ENCODE measurements at regions not wholly inside any gene's neighbourhood (a gene's known extent, or its start where the extent isn't known, plus 50 kb on each side); places are given as distances from the start of the nearest gene placed in this dataset.

- Mint-ChIP-seq H3K27ac (no peak overlapping the region), H3K9me3 (no peaks in the 10 kb centered on the region), H3K27me3 (no peaks in the 10 kb centered on the region), H3K4me3 (no peak overlapping the region), H3K4me1 (no peaks in the 10 kb centered on the region), H3K36me3 (no peaks in the 10 kb centered on the region)
- ATAC-seq (replicated peaks) (no peak), DNase-seq (no peak)
These were observed 242.6 kb downstream of the TTC32 start for GRCh38 chr2:19659024-19659792.

- ATAC-seq (replicated peaks) (no peak), DNase-seq (no peak)
- Mint-ChIP-seq H3K27ac (no peak overlapping the region), H3K4me3 (no peak overlapping the region), H3K27me3 (peaks cover 0 to 3% of the 10 kb centered on the region in 2 donors), H3K9me3 (no peaks in the 10 kb centered on the region), H3K4me1 (no peaks in the 10 kb centered on the region), H3K36me3 (no peaks in the 10 kb centered on the region)
These were observed 245.8 kb downstream of the TTC32 start for GRCh38 chr2:19656011-19656410.

- peaks cover 0 to 8% of the 10 kb centered on the region in 2 donors for H3K27me3 Mint-ChIP-seq
- H3K4me1 Mint-ChIP-seq, result no peaks in the 10 kb centered on the region
- H3K4me3 Mint-ChIP-seq, result no peak overlapping the region
- H3K27ac Mint-ChIP-seq, result no peak overlapping the region
- ATAC-seq (replicated peaks) (peak in 1 of 2 donors; percentile 19), DNase-seq (no peak)
- no peaks in the 10 kb centered on the region for H3K36me3 Mint-ChIP-seq
- no peaks in the 10 kb centered on the region for H3K9me3 Mint-ChIP-seq
These were observed 247.3 kb downstream of the TTC32 start for GRCh38 chr2:19654310-19655090.

GRCh38 chr2:19653509-19653908 is 248.3 kb downstream of the TTC32 start:
- H3K4me1 Mint-ChIP-seq, result no peaks in the 10 kb centered on the region
- H3K27me3 Mint-ChIP-seq, result peaks cover 0 to 8% of the 10 kb centered on the region in 2 donors
- no peak overlapping the region for H3K4me3 Mint-ChIP-seq
- DNase-seq, result no peak
- H3K9me3 Mint-ChIP-seq, result no peaks in the 10 kb centered on the region
- no peaks in the 10 kb centered on the region for H3K36me3 Mint-ChIP-seq
- ATAC-seq (replicated peaks), result no peak
- no peak overlapping the region for H3K27ac Mint-ChIP-seq

GRCh38 chr2:19652811-19653210 is 249.0 kb downstream of the TTC32 start:
- H3K9me3 Mint-ChIP-seq, result no peaks in the 10 kb centered on the region
- no peak overlapping the region for H3K4me3 Mint-ChIP-seq
- no peaks in the 10 kb centered on the region for H3K4me1 Mint-ChIP-seq
- DNase-seq, result no peak
- peaks cover 0 to 8% of the 10 kb centered on the region in 2 donors for H3K27me3 Mint-ChIP-seq
- no peaks in the 10 kb centered on the region for H3K36me3 Mint-ChIP-seq
- H3K27ac Mint-ChIP-seq, result no peak overlapping the region
- no peak for ATAC-seq (replicated peaks)

- H3K4me3 Mint-ChIP-seq, result no peak overlapping the region
- H3K27me3 Mint-ChIP-seq, result peaks cover 0 to 8% of the 10 kb centered on the region in 2 donors
- no peaks in the 10 kb centered on the region for H3K4me1 Mint-ChIP-seq
- ATAC-seq (replicated peaks) (no peak), DNase-seq (no peak)
- H3K27ac Mint-ChIP-seq, result no peak overlapping the region
- H3K9me3 Mint-ChIP-seq, result no peaks in the 10 kb centered on the region
- no peaks in the 10 kb centered on the region for H3K36me3 Mint-ChIP-seq
These were observed 250.3 kb downstream of the TTC32 start for GRCh38 chr2:19651466-19651865.

GRCh38 chr2:19649785-19650380 is 251.9 kb downstream of the TTC32 start:
- Mint-ChIP-seq H3K4me1 (no peaks in the 10 kb centered on the region), H3K27ac (no peak overlapping the region), H3K4me3 (no peak overlapping the region), H3K27me3 (peaks cover 0 to 8% of the 10 kb centered on the region in 2 donors), H3K36me3 (no peaks in the 10 kb centered on the region), H3K9me3 (no peaks in the 10 kb centered on the region)
- ATAC-seq (replicated peaks), result no peak
- no peak for DNase-seq

GRCh38 chr2:19649142-19649541 is 252.6 kb downstream of the TTC32 start:
- Mint-ChIP-seq H3K4me3 (no peak overlapping the region), H3K4me1 (no peaks in the 10 kb centered on the region), H3K27ac (no peak overlapping the region), H3K36me3 (no peaks in the 10 kb centered on the region), H3K9me3 (no peaks in the 10 kb centered on the region), H3K27me3 (peaks cover 0 to 8% of the 10 kb centered on the region in 2 donors)
- DNase-seq (no peak), ATAC-seq (replicated peaks) (no peak)

GRCh38 chr2:19648583-19648982 is 253.2 kb downstream of the TTC32 start:
- H3K4me3 Mint-ChIP-seq, result no peak overlapping the region
- H3K27me3 Mint-ChIP-seq, result peaks cover 0 to 8% of the 10 kb centered on the region in 2 donors
- H3K9me3 Mint-ChIP-seq, result no peaks in the 10 kb centered on the region
- ATAC-seq (replicated peaks) (no peak), DNase-seq (no peak)
- H3K4me1 Mint-ChIP-seq, result no peaks in the 10 kb centered on the region
- no peaks in the 10 kb centered on the region for H3K36me3 Mint-ChIP-seq
- H3K27ac Mint-ChIP-seq, result no peak overlapping the region

- DNase-seq (no peak), ATAC-seq (replicated peaks) (no peak)
- no peak overlapping the region for H3K27ac Mint-ChIP-seq
- no peaks in the 10 kb centered on the region for H3K36me3 Mint-ChIP-seq
- peaks cover 0 to 8% of the 10 kb centered on the region in 2 donors for H3K27me3 Mint-ChIP-seq
- H3K4me1 Mint-ChIP-seq, result no peaks in the 10 kb centered on the region
- no peaks in the 10 kb centered on the region for H3K9me3 Mint-ChIP-seq
- no peak overlapping the region for H3K4me3 Mint-ChIP-seq
These were observed 254.8 kb downstream of the TTC32 start for GRCh38 chr2:19646987-19647386.

GRCh38 chr2:19644763-19645162 is 257.0 kb downstream of the TTC32 start:
- ATAC-seq (replicated peaks), result no peak
- no peaks in the 10 kb centered on the region for H3K36me3 Mint-ChIP-seq
- no peaks in the 10 kb centered on the region for H3K4me1 Mint-ChIP-seq
- no peak for DNase-seq
- peaks cover 0 to under 1% of the 10 kb centered on the region in 2 donors for H3K27me3 Mint-ChIP-seq
- no peak overlapping the region for H3K27ac Mint-ChIP-seq
- H3K4me3 Mint-ChIP-seq, result no peak overlapping the region
- no peaks in the 10 kb centered on the region for H3K9me3 Mint-ChIP-seq

- no peaks in the 10 kb centered on the region for H3K9me3 Mint-ChIP-seq
These were observed 258.7 kb downstream of the TTC32 start for GRCh38 chr2:19643117-19643518.

GRCh38 chr2:19642501-19642900 is 259.3 kb downstream of the TTC32 start:
- Mint-ChIP-seq H3K9me3 (no peaks in the 10 kb centered on the region), H3K36me3 (no peaks in the 10 kb centered on the region), H3K4me1 (no peaks in the 10 kb centered on the region), H3K27ac (no peak overlapping the region), H3K27me3 (no peaks in the 10 kb centered on the region), H3K4me3 (no peak overlapping the region)
- ATAC-seq (replicated peaks) (no peak), DNase-seq (no peak)

More at GRCh38 chr2:19643117-19643518, 258.7 kb downstream of the TTC32 start:
- DNase-seq, result no peak
- H3K4me3 Mint-ChIP-seq, result no peak overlapping the region
- H3K27ac Mint-ChIP-seq, result no peak overlapping the region
- peak; percentile 34 to 41 for ATAC-seq (replicated peaks)
- no peaks in the 10 kb centered on the region for H3K36me3 Mint-ChIP-seq
- no peaks in the 10 kb centered on the region for H3K4me1 Mint-ChIP-seq
- H3K27me3 Mint-ChIP-seq, result no peaks in the 10 kb centered on the region

- DNase-seq (no peak), ATAC-seq (replicated peaks) (no peak)
- no peaks in the 10 kb centered on the region for H3K4me1 Mint-ChIP-seq
- H3K27ac Mint-ChIP-seq, result no peak overlapping the region
- H3K36me3 Mint-ChIP-seq, result no peaks in the 10 kb centered on the region
- peaks cover 2 to 5% of the 10 kb centered on the region in 2 donors for H3K9me3 Mint-ChIP-seq
- H3K4me3 Mint-ChIP-seq, result no peak overlapping the region
- peaks cover 6 to 7% of the 10 kb centered on the region in 2 donors for H3K27me3 Mint-ChIP-seq
These were observed 265.8 kb downstream of the TTC32 start for GRCh38 chr2:19635951-19636510.

Data from stimulated activated naive B cell treated with anti-CD40 and anti-IgM and Interleukin-4, amounts not matched to agents 10 μg/mL and 1 μg/mL and 100 μg/mL, for 72 hours (primary cell).